Adipose tissue (tissue), 3 donors: ENCODE measurements at regions not wholly inside any gene's neighbourhood (a gene's known extent, or its start where the extent isn't known, plus 50 kb on each side); places are given as distances from the start of the nearest gene placed in this dataset.

ENCODE experiments used
- H3K27ac ChIP-seq: one replicate; pipeline ENCODE4 v1.5.1; 2013; ENCODE audit warnings: low read depth, low read length
- WGBS, 3 donors: extraction: QIAGEN DNeasy Blood & Tissue Kit; methylation state at CpG; one replicate each; pipeline ENCODE4 v1.1.7; 2013; 5-methylcytosine and 5-hydroxymethylcytosine counted together
- donor health status: healthy with polysubstance abuse.
- donor health status: Bipolar disorder and iron deficiency.
- donor health status: healthy.

DNA sequence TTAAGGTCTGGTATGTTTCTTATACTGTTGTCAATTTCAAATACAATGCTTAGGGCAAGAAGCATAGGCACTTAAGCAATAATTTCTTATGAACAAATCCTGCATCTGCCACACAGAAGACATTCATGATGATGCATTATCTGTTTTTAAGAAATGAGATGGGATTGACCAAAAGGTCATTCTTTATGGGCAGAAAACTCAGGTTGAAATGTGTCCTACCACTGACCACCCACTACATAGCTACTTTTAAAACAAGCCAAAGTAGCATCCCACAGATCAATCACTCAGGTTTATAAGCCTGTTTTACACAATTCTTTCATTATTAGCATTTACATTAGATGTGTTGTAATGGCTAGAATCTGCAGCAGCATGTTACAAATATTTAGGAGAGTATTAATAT lies 617.8 kb downstream of the PCDH7 start:
- H3K27ac ChIP-seq: no peak overlapping the region

- WGBS, 3 donors: 53 to 72% (median 54%) methylated on average over 4 of the region's 4 CpGs
- H3K27ac ChIP-seq: no peak overlapping the region
These were observed 621.6 kb downstream of the PCDH7 start for GRCh38 chr4:31341601-31342359.

GRCh38 chr4:31343061-31343460 lies 622.9 kb downstream of the PCDH7 start:
- H3K27ac ChIP-seq: no peak overlapping the region

DNA sequence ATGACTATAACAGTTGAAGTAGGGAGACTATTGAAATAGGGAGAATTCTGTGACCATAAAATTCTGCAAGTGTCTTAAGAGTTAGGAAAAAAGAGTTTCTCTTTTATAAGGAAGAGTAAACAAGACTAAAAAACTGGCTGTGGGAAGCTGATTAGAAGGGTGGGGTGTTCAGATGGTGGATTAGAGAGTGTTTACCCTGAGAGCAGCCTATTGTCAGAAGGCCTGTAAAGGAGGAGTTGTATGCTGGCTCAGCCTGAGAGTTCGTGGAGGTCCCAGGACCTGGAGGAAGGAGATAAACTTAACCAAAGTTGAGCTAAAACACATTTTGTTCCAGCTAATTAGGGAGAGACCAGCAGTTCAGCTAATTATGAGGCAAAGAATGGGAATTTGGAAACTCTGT lies 629.7 kb downstream of the PCDH7 start:
- WGBS, 3 donors: 15 to 27% (median 22%) methylated on average over 1 of the region's 1 CpG

DNA sequence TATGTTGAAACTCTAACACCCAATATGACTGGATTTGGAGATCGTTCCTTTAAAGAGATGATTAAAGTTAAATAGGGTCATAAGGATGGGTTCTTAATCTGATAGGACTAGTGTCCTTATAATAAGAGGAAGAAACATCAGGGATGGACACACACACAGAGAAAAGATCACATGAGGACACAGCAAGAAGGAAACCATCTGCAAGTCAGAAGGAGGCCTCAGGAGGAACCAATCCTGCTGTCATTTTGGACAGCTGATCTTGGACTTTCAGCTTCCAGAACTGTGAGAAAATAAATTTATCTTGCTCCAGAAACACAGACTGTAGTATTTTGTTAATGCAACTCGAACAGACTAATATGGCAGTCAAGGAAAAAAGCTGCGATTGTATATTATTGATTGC lies 631.5 kb downstream of the PCDH7 start:
- no peak overlapping the region for H3K27ac ChIP-seq
- WGBS, 3 donors: 51 to 75% (median 59%) methylated on average over 3 of the region's 3 CpGs

More for the DNA sequence above, 629.7 kb downstream of the PCDH7 start:
- no peak overlapping the region for H3K27ac ChIP-seq

- 89 to 93% (median 90%) methylated on average over 1 of the region's 1 CpG for WGBS, 3 donors
- H3K27ac ChIP-seq: no peak overlapping the region
These were observed 636.7 kb downstream of the PCDH7 start for GRCh38 chr4:31356839-31357238.

GRCh38 chr4:31360786-31361185 lies 640.6 kb downstream of the PCDH7 start:
- H3K27ac ChIP-seq: no peak overlapping the region
- WGBS, 3 donors: 5 to 19% (median 8%) methylated on average over 1 of the region's 1 CpG

GRCh38 chr4:31362756-31363155 lies 642.6 kb downstream of the PCDH7 start:
- no peak overlapping the region for H3K27ac ChIP-seq
- 80 to 86% (median 83%) methylated on average over 4 of the region's 4 CpGs for WGBS, 3 donors

DNA sequence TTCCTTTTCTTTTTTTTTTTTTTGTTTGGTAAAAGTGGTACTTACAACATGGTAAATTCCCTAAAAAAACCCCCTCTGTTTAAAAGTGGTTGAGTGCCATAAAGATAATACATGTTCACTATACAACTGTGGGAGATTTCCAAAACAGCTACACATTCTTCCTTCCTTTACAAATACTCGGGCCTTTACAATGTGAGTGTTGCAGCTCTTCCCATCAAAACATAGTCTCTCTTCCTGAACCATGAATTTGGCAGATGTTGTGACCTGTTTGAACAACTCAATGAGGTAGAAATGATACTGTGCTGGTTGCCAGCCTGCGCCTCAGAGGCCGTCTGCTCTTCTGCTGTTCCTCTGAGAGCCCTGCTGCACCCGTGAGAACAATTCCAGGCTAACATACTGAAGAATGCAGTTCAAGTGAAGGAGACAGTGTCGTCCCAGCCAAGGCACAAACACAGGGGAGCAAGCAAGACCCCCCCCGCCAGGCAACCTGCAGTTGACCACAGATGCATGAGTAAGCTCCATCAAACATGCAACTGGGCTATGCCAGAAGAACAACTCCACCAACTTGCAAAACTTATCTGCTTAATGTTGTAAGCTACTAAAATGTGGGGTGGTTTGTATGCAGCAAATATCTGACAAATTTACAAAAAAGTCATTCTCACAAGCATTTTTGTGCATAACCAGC lies 645.0 kb downstream of the PCDH7 start:
- 58 to 79% (median 67%) methylated on average over 6 of the region's 6 CpGs for WGBS, 3 donors
- no peak overlapping the region for H3K27ac ChIP-seq

GRCh38 chr4:31366041-31366440 lies 645.9 kb downstream of the PCDH7 start:
- no peak overlapping the region for H3K27ac ChIP-seq
- 22 to 57% (median 53%) methylated on average over 1 of the region's 1 CpG for WGBS, 3 donors

GRCh38 chr4:31370866-31371465 lies 650.8 kb downstream of the PCDH7 start:
- H3K27ac ChIP-seq: no peak overlapping the region
- 62 to 65% (median 64%) methylated on average over 3 of the region's 3 CpGs for WGBS, 3 donors

GRCh38 chr4:31374256-31374960 lies 654.2 kb downstream of the PCDH7 start:
- 73 to 81% (median 81%) methylated on average over 3 of the region's 3 CpGs for WGBS, 3 donors
- H3K27ac ChIP-seq: no peak overlapping the region

DNA sequence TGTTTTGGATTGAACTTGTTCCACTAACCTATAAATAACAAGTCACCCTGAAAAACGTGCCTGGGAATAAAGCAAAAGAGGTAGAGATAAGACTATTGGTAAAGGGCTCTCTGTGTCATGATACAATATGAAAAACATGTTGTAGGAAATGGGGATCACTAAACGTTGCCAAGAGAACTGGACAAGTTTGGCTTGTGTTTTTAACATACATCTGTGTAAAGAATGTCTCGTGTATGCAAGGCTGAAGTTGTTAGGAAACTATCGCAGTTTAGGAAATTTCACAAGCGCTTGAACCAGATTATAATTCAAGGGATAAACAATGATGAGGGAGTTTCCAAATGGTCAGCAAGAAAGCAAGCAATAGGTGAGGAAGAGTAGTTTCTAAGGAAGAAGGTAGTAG lies 655.8 kb downstream of the PCDH7 start:
- WGBS, 3 donors: 59 to 61% (median 61%) methylated on average over 5 of the region's 5 CpGs
- H3K27ac ChIP-seq: no peak overlapping the region

- WGBS, 3 donors: 76 to 91% (median 91%) methylated on average over 2 of the region's 2 CpGs
These were observed 659.2 kb downstream of the PCDH7 start for GRCh38 chr4:31379364-31379763.

DNA sequence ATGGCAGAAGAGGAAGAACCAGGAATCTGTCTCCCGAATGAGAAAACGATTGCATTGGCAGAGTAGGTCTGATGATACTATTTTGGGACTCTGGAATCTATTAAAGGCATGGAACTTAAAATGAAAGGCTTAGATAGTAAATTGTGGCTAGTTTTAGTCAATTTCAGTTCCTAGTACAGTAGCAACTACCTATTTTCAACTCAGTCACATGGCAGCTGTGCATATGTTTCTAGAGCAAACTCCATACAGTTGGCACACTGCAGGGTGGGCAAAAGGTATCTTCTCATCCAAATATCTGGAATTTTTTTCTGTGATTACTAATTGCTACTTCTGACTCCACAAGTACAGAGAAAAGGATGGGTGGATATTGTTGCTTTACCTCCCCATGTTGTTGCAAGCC lies 663.6 kb downstream of the PCDH7 start:
- WGBS, 3 donors: 78 to 89% (median 81%) methylated on average over 2 of the region's 2 CpGs
- no peak overlapping the region for H3K27ac ChIP-seq

More at GRCh38 chr4:31379364-31379763, 659.2 kb downstream of the PCDH7 start:
- no peak overlapping the region for H3K27ac ChIP-seq

- no peak overlapping the region for H3K27ac ChIP-seq
These were observed 670.7 kb downstream of the PCDH7 start for GRCh38 chr4:31390849-31391248.

DNA sequence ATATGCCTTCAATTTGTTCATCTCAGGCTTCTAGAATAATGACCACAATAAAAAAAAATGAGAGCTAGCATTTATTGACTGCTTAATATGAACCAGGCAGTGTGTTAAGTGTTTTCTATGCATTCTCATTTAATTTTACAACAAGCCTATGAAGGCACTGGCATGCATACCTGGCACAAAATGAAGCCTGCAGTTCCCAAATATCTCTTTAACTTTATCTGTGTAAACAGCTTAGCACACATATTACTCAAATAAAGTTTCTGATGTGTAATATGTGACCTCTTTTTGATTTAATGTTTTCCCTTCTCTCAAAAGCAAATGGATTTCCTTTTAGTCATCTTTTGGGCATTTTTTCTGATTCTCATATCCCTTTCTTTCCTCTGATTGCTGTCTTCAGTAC lies 671.8 kb downstream of the PCDH7 start:
- no peak overlapping the region for H3K27ac ChIP-seq

GRCh38 chr4:31392923-31393322 lies 672.8 kb downstream of the PCDH7 start:
- no peak overlapping the region for H3K27ac ChIP-seq
- WGBS, 3 donors: 69 to 82% (median 70%) methylated on average over 2 of the region's 2 CpGs

GRCh38 chr4:31408121-31408520 lies 688.0 kb downstream of the PCDH7 start:
- 71 to 78% (median 77%) methylated on average over 3 of the region's 3 CpGs for WGBS, 3 donors
- H3K27ac ChIP-seq: no peak overlapping the region
